ENCODE measurements at regions not wholly inside any gene's neighbourhood (a gene's known extent, or its start where the extent isn't known, plus 50 kb on each side); places are given as distances from the start of the nearest gene placed in this dataset.

DNA sequence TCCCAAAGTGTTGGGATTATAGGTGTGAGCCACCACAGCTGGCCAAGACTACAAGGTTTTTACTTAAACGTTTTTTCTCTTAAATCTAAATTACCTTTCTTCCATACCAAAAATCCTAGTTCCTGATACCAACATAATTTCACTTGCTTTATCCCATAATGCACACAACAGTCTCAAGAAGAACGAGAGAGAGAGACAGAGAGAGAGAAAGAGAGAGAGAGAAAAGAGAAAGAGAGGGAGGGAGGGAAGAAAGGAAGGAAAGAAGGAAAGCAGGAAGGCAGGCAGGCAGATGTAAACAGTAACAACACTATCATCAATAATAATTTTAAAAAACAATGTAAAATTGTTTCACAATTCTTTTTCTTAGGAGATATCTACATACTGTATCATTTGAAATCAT is 118.4 kb downstream of the BTG1 start:
- TF ChIP-seq EZH2 (IDR thresholded peaks at IDR 0.05; ENCODE audit: borderline replicate concordance) (no peak), EZH2phosphoT487 (IDR thresholded peaks at IDR 0.05; ENCODE audit: low read depth, severe bottlenecking, unreplicated experiment) (no peak)
- TF ChIP-seq, protein P1, sequence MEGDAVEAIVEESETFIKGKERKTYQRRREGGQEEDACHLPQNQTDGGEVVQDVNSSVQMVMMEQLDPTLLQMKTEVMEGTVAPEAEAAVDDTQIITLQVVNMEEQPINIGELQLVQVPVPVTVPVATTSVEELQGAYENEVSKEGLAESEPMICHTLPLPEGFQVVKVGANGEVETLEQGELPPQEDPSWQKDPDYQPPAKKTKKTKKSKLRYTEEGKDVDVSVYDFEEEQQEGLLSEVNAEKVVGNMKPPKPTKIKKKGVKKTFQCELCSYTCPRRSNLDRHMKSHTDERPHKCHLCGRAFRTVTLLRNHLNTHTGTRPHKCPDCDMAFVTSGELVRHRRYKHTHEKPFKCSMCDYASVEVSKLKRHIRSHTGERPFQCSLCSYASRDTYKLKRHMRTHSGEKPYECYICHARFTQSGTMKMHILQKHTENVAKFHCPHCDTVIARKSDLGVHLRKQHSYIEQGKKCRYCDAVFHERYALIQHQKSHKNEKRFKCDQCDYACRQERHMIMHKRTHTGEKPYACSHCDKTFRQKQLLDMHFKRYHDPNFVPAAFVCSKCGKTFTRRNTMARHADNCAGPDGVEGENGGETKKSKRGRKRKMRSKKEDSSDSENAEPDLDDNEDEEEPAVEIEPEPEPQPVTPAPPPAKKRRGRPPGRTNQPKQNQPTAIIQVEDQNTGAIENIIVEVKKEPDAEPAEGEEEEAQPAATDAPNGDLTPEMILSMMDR (IDR thresholded peaks at IDR 0.05; ENCODE audit: poor library complexity), result no peak

Data from hepatocyte (in vitro differentiated cells).